ENCODE measurements at regions not wholly inside any gene's neighbourhood (a gene's known extent, or its start where the extent isn't known, plus 50 kb on each side); places are given as distances from the start of the nearest gene placed in this dataset.

DNA sequence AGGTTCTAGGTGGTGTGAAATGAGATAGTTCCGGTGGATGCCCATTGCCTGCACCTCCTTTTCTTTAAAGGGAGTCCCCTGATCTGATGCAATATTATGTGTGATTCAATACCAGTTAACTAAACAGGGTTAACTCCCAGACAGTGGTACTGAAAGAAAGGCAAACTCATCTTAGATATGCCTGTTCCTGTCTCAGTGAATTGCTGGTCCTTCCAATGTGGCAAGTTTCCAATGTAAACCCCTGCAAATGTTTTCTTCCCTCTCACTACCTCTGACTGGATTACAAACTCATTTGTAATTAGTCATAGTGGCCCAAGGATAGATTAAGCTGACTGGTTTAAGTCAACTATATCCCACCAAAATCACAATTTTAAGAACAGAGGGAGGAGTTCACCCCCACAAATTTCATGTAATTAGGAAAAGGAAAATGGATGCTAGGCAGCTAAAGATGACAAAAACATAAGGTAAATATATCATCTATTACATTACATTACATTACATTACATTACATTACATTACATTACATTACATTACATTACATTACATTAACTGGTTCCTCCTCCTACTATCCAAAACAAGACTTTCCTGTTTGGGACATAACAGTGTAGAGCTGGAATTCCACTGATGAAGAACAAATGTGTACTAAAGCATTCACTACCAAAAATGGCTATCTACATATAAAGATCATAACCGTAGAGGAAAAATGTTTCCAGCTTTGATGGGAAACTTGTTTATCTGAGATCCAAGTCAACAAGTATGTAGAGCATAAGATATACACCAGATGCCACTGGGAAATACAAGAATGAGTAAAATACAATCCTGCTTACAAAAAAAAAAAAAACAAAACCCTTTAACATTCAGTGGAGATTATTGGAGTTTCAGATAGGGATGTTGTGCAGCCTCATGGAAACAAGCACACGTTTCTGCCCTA lies 121.5 kb upstream of the SNX2 start:
- Histone ChIP-seq H3K4me3 (no peak overlapping the region), H3K27me3 (no peaks in the 10 kb centered on the region), H3K4me1 (no peaks in the 10 kb centered on the region), H3K9ac (ENCODE audit: low read depth in 2 of 2, low read length in 2 of 2) (no peak overlapping the region), H3K27ac (no peak overlapping the region), H3K36me3 (no peaks in the 10 kb centered on the region), H3K9me3 (no peaks in the 10 kb centered on the region)
- TF ChIP-seq, protein P1, sequence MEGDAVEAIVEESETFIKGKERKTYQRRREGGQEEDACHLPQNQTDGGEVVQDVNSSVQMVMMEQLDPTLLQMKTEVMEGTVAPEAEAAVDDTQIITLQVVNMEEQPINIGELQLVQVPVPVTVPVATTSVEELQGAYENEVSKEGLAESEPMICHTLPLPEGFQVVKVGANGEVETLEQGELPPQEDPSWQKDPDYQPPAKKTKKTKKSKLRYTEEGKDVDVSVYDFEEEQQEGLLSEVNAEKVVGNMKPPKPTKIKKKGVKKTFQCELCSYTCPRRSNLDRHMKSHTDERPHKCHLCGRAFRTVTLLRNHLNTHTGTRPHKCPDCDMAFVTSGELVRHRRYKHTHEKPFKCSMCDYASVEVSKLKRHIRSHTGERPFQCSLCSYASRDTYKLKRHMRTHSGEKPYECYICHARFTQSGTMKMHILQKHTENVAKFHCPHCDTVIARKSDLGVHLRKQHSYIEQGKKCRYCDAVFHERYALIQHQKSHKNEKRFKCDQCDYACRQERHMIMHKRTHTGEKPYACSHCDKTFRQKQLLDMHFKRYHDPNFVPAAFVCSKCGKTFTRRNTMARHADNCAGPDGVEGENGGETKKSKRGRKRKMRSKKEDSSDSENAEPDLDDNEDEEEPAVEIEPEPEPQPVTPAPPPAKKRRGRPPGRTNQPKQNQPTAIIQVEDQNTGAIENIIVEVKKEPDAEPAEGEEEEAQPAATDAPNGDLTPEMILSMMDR (IDR thresholded peaks at IDR 0.05), result no peak
- intact Hi-C loops (cut with DNase I), result no loop called here
- DNase-seq, result no peak

DNA sequence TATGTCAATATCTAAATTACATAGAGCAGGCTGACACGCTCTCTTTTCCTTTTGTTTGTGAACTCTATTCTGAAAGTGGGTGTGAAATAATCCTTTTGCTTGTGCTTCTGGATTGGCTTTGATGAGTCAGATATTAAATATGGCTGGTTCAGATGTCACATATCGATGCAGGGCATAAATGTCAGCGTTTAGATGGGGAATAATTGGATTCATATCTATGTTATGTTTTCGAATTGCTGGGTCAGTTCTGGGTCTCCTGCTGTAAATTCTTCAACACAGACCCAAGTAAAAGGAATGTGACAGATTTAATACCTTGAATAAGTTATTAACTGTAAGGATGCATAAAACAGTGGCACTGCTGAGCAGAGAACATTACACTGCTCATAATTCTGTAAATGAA lies 118.7 kb upstream of the SNX2 start:
- no peak overlapping the region for H3K27ac ChIP-seq
- DNase-seq, result no peak
- H3K27me3 ChIP-seq, result no peaks in the 10 kb centered on the region
- no peak overlapping the region for H3K9ac ChIP-seq (ENCODE audit: low read depth in 2 of 2, low read length in 2 of 2)
- H3K9me3 ChIP-seq, result no peaks in the 10 kb centered on the region
- intact Hi-C loops (cut with DNase I), result no loop called here
- H3K4me1 ChIP-seq, result no peaks in the 10 kb centered on the region
- no peak overlapping the region for H3K4me3 ChIP-seq
- no peaks in the 10 kb centered on the region for H3K36me3 ChIP-seq
- TF ChIP-seq, protein P1 (IDR thresholded peaks at IDR 0.05), result no peak

DNA sequence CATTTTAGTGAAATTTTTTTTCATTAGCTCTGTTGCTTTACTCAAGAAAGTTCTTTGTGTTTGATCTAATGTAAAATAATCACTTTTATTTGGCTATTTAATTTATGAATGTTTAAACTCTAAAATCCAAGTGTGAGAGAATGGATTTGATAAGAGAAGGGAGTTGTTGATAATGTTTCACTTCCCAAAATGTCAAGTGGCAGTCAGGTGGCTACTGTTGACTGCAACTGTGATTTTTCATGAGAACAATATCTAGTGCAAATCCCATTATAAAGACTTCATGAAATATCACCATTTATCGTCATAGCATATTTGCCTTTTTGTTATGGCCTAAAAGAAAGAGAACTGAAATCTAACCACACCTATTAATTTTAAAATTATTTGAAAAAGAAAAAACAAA lies 118.3 kb upstream of the SNX2 start:
- H3K9ac ChIP-seq (ENCODE audit: low read depth in 2 of 2, low read length in 2 of 2), result no peak overlapping the region
- intact Hi-C loops (cut with DNase I), result no loop called here
- no peak overlapping the region for H3K27ac ChIP-seq

DNA sequence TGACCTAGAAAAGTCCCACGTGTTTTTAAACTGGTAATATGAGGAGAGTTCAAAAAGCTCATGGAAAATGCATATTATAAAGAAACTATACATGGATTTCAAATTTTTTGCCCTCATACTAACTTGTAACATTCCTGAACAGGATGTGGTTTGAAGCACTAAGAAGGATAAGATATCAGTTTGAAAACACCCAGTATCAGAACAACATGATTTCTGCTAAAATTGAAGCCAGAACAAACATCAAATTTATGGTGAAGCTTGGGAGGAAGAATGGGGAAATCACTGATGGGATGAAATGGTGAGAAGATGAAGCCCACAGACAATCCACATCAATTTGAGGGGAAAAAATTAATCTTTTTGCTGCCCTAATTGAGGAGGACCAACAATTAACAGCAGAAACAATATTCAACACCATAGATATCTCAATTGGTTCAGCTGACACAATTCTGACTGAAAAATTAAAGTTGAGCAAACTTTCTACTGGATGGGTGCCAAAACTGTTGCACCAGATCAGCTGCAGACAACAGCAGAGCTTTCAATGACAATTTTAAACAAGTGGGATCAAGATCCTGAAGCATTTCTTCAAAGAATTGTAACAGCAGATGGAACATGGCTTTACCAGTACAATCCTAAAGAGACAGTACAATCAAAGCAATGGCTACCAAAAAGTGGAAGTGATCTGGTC lies 113.2 kb upstream of the SNX2 start:
- DNase-seq, result no peak
- intact Hi-C loops (cut with DNase I), result no loop called here
- no peaks in the 10 kb centered on the region for H3K36me3 ChIP-seq
- no peak overlapping the region for H3K4me3 ChIP-seq
- TF ChIP-seq, protein P1 (IDR thresholded peaks at IDR 0.05), result no peak
- no peaks in the 10 kb centered on the region for H3K9me3 ChIP-seq
- H3K9ac ChIP-seq (ENCODE audit: low read depth in 2 of 2, low read length in 2 of 2), result no peak overlapping the region
- H3K4me1 ChIP-seq, result no peaks in the 10 kb centered on the region
- H3K27ac ChIP-seq, result no peak overlapping the region
- H3K27me3 ChIP-seq, result no peaks in the 10 kb centered on the region

More for the DNA sequence above, 118.3 kb upstream of the SNX2 start:
- Histone ChIP-seq H3K4me1 (no peaks in the 10 kb centered on the region), H3K9me3 (no peaks in the 10 kb centered on the region), H3K4me3 (no peak overlapping the region), H3K27me3 (no peaks in the 10 kb centered on the region), H3K36me3 (no peaks in the 10 kb centered on the region)
- TF ChIP-seq, protein P1 (IDR thresholded peaks at IDR 0.05), result no peak
- no peak for DNase-seq

DNA sequence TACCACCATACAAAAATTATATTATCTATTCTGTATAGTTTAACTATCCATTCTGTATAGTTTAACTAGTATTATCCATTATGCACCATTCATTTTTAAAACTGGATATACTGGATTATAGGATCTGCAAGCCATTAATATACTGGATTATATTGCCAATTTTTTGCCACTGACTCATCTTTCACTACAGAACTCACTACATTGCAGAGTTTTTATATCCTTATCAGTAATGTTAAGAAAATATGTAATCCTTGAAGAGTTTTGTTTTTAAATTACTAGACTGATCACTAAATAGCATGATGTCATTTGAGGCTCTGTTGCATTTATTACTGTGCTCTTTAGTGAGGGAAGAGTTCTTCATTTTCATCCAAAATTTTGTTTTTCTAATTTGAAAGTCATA lies 109.8 kb upstream of the SNX2 start:
- TF ChIP-seq, protein P1 (IDR thresholded peaks at IDR 0.05), result no peak
- Histone ChIP-seq H3K27ac (no peak overlapping the region), H3K4me3 (no peak overlapping the region), H3K9ac (ENCODE audit: low read depth in 2 of 2, low read length in 2 of 2) (no peak overlapping the region), H3K36me3 (no peaks in the 10 kb centered on the region), H3K4me1 (no peaks in the 10 kb centered on the region), H3K9me3 (no peaks in the 10 kb centered on the region), H3K27me3 (no peaks in the 10 kb centered on the region)
- DNase-seq, result no peak
- intact Hi-C loops (cut with DNase I), result no loop called here

Data from colonic mucosa (tissue), 4 donors.